H1 (cell line): ENCODE measurements at regions not wholly inside any gene's neighbourhood (a gene's known extent, or its start where the extent isn't known, plus 50 kb on each side); places are given as distances from the start of the nearest gene placed in this dataset.

Experiments used
- CTCF ChIA-PET: fragments of 300-600 bp; sonication (Branson Sonifier 250); formaldehyde crosslinking; loops from one replicate; lab custom pipeline; 2021; ENCODE audit not compliant: partially characterized antibody; lab: Charles Lee
- POLR2A ChIA-PET: fragments of 300-600 bp; sonication (Branson Sonifier 250); formaldehyde crosslinking; loops from one replicate; lab custom pipeline; 2021; ENCODE audit warnings: inconsistent platforms; ENCODE audit not compliant: partially characterized antibody; lab: Charles Lee
- DNase-seq, 2 experiments: peaks; one replicate each; pipeline versions ENCODE4 v3.0.0 to v3.0.0-alpha.2; 2010 to 2022; ENCODE audit warnings: low spot score in 2 of 2, low read depth in 1 of 2, mixed read lengths in 1 of 2
- FAIRE-seq: peaks from 2 replicates; lab custom pipeline; 2011; peaks lifted over from hg19 to GRCh38; lab: Jason Lieb, UNC
- H2AFZ ChIP-seq: 2 replicates; pipeline ENCODE4 v1.8.1; 2012; ENCODE audit warnings: low read length, inconsistent platforms
- H2AK5ac ChIP-seq: 2 replicates; pipeline ENCODE4 v1.6.1; 2013; ENCODE audit warnings: low read depth, low read length
- H2BK120ac ChIP-seq: replicated peaks from 2 replicates; pipeline ENCODE3; 2013; ENCODE audit warnings: low read depth, low read length, inconsistent platforms
- H2BK12ac ChIP-seq: 2 replicates; pipeline ENCODE4 v1.6.1; 2013; ENCODE audit warnings: low read depth, low read length
- H2BK15ac ChIP-seq: 2 replicates; pipeline ENCODE4 v1.6.1; 2013; ENCODE audit warnings: low read length
- H2BK20ac ChIP-seq: 2 replicates; pipeline ENCODE4 v1.6.1; 2013; ENCODE audit warnings: low read length
- H2BK5ac ChIP-seq: 2 replicates; pipeline ENCODE4 v1.6.1; 2013; ENCODE audit warnings: low read depth, low read length
- H3K14ac ChIP-seq: 2 replicates; pipeline ENCODE4 v1.6.1; 2013; ENCODE audit warnings: inconsistent platforms; ENCODE audit not compliant: insufficient read length
- H3K18ac ChIP-seq: 2 replicates; pipeline ENCODE4 v1.6.1; 2013; ENCODE audit warnings: low read length; ENCODE audit errors: extremely low read depth
- H3K23ac ChIP-seq: 2 replicates; pipeline ENCODE4 v1.6.1; 2013; ENCODE audit warnings: inconsistent platforms; ENCODE audit not compliant: insufficient read length
- H3K23me2 ChIP-seq: 2 replicates; pipeline ENCODE4 v1.6.1; 2013; ENCODE audit warnings: low read depth, low read length
- H3K27ac ChIP-seq: 2 replicates; pipeline ENCODE4 v1.6.1; 2011; ENCODE audit warnings: low read depth, low read length, inconsistent platforms
- H3K27me3 ChIP-seq, 4 experiments: replicated peaks in 1 of 4; 1 replicate in 1 of 4; 2 replicates in 3 of 4; pipeline versions ENCODE4 v1.6.1 to v1.8.1; 2011 to 2013; ENCODE audit warnings: low read length in 3 of 4, mild to moderate bottlenecking in 3 of 4, inconsistent platforms in 2 of 4, mixed read lengths in 2 of 4, moderate library complexity in 1 of 4; ENCODE audit not compliant: control insufficient read depth in 3 of 4, insufficient read depth in 3 of 4; ENCODE audit errors: extremely low read depth in 1 of 4
- H3K36me3 ChIP-seq, 4 experiments: 2 replicates each; pipeline versions ENCODE4 v1.6.1 to v1.8.1; 2011 to 2013; ENCODE audit warnings: mild to moderate bottlenecking in 4 of 4, low read length in 3 of 4, moderate library complexity in 2 of 4, control low read depth in 1 of 4, inconsistent platforms in 1 of 4; ENCODE audit not compliant: insufficient read depth in 4 of 4, control insufficient read depth in 2 of 4
- H3K4ac ChIP-seq: replicated peaks from 2 replicates; pipeline ENCODE3; 2013; ENCODE audit warnings: low read length, low read depth, mixed read lengths, inconsistent platforms; ENCODE audit not compliant: insufficient read length
- H3K4me1 ChIP-seq, 4 experiments: replicated peaks in 1 of 4; 1 replicate in 1 of 4; 2 replicates in 3 of 4; pipeline versions ENCODE4 v1.6.1 to v1.8.1; 2011 to 2013; ENCODE audit warnings: low read length in 3 of 4, inconsistent platforms in 2 of 4, mixed read lengths in 1 of 4; ENCODE audit not compliant: insufficient read depth in 4 of 4, control insufficient read depth in 3 of 4
- H3K4me2 ChIP-seq, 2 experiments: 2 replicates each; pipeline versions ENCODE4 v1.6.1 to v1.8.1; 2011 to 2013; ENCODE audit warnings: low read depth in 2 of 2, low read length in 2 of 2, control low read depth in 1 of 2, inconsistent platforms in 1 of 2, mild to moderate bottlenecking in 1 of 2; ENCODE audit not compliant: insufficient read depth in 1 of 2
- H3K4me3 ChIP-seq, 4 experiments: fragments of 200-600, 300-600 bp in 1 of 4; sonication (generic), shearing (Covaris generic), sonication (Bioruptor Twin) in 1 of 4; 2 replicates each; pipeline versions ENCODE4 v1.5.1 to v1.8.1; 2011 to 2016; ENCODE audit warnings: low read length in 4 of 4, low read depth in 3 of 4, control low read depth in 2 of 4, inconsistent platforms in 2 of 4, mild to moderate bottlenecking in 2 of 4, mixed read lengths in 1 of 4, moderate library complexity in 1 of 4; ENCODE audit not compliant: insufficient read depth in 2 of 4; ENCODE audit errors: extremely low read depth in 1 of 4
- H3K56ac ChIP-seq: replicated peaks from 2 replicates; pipeline ENCODE3; 2013; ENCODE audit warnings: low read depth, mild to moderate bottlenecking, mixed read lengths, low read length, inconsistent platforms; ENCODE audit not compliant: insufficient read length
- H3K79me1 ChIP-seq: 2 replicates; pipeline ENCODE4 v1.6.1; 2013; ENCODE audit warnings: low read depth, low read length, control low read depth
- H3K79me2 ChIP-seq, 2 experiments: 2 replicates each; pipeline versions ENCODE4 v1.6.1 to v1.8.1; 2012 to 2013; ENCODE audit warnings: low read length in 2 of 2, mild to moderate bottlenecking in 2 of 2, inconsistent platforms in 1 of 2; ENCODE audit not compliant: insufficient read depth in 2 of 2, control insufficient read depth in 1 of 2
- H3K9ac ChIP-seq, 4 experiments: replicated peaks in 1 of 4; 1 replicate in 1 of 4; 2 replicates in 3 of 4; pipeline versions ENCODE4 v1.6.1 to v1.8.1; 2011 to 2013; ENCODE audit warnings: low read depth in 3 of 4, low read length in 3 of 4, control low read depth in 2 of 4, mild to moderate bottlenecking in 2 of 4, moderate library complexity in 2 of 4, inconsistent platforms in 1 of 4; ENCODE audit errors: extremely low read depth in 1 of 4
- H3K9me3 ChIP-seq, 2 experiments: 2 replicates each; pipeline versions ENCODE4 v1.6.1 to v1.8.1; 2012 to 2013; ENCODE audit warnings: mild to moderate bottlenecking in 2 of 2, moderate library complexity in 2 of 2, control low read depth in 1 of 2, inconsistent platforms in 1 of 2, low read depth in 1 of 2, low read length in 1 of 2, mixed read lengths in 1 of 2; ENCODE audit not compliant: insufficient read depth in 2 of 2
- H4K20me1 ChIP-seq, 2 experiments: replicated peaks in 1 of 2; 2 replicates each; pipeline versions ENCODE3 to v1.8.1; 2011 to 2013; ENCODE audit warnings: inconsistent platforms in 2 of 2, low read length in 2 of 2, mild to moderate bottlenecking in 1 of 2; ENCODE audit not compliant: insufficient read depth in 2 of 2, control insufficient read depth in 1 of 2
- H4K5ac ChIP-seq: 2 replicates; pipeline ENCODE4 v1.6.1; 2013; ENCODE audit warnings: low read length, low read depth, mixed read lengths, inconsistent platforms; ENCODE audit not compliant: insufficient read length
- H4K8ac ChIP-seq: 2 replicates; pipeline ENCODE4 v1.8.0; 2013; ENCODE audit warnings: mild to moderate bottlenecking, moderate library complexity, low read length, inconsistent platforms; ENCODE audit not compliant: insufficient read depth; ENCODE audit errors: extremely low read depth
- H4K91ac ChIP-seq: replicated peaks from 2 replicates; pipeline ENCODE3; 2013; ENCODE audit warnings: low read length, mixed read lengths, inconsistent platforms; ENCODE audit not compliant: insufficient read length
- ASH2L ChIP-seq: fragments of 200-600, 300-600 bp; sonication (generic); IDR thresholded peaks from one replicate; pipeline ENCODE4 v1.7.1; 2017; ENCODE audit warnings: low read length
- BRCA1 ChIP-seq: IDR thresholded peaks from 2 replicates; pipeline ENCODE4 v1.6.1; 2012; ENCODE audit warnings: low read depth, low read length, improper control_type of control experiment
- CBX5 ChIP-seq: fragments of 300-800, 300-1000 bp; sonication (generic); IDR thresholded peaks from 2 replicates; pipeline ENCODE4 v1.7.1; 2016; ENCODE audit warnings: antibody characterized with exemption, low read length, low read depth
- GABPA ChIP-seq: IDR thresholded peaks from 2 replicates; pipeline ENCODE4 v1.6.1; 2011; ENCODE audit warnings: mild to moderate bottlenecking, low read length, moderate library complexity, borderline replicate concordance; ENCODE audit not compliant: insufficient read depth
- MAX ChIP-seq: IDR thresholded peaks from 2 replicates; pipeline ENCODE4 v1.6.1; 2012; ENCODE audit warnings: inconsistent platforms
- NANOG ChIP-seq: IDR thresholded peaks from 2 replicates; pipeline ENCODE4 v1.6.1; 2011; ENCODE audit warnings: low read length, low read depth, mild to moderate bottlenecking, inconsistent platforms; ENCODE audit not compliant: insufficient read depth, poor library complexity, severe bottlenecking
- SIRT6 ChIP-seq: IDR thresholded peaks from one replicate; pipeline ENCODE4 v1.7.1; 2012; ENCODE audit warnings: low read length, inconsistent platforms
- SIX5 ChIP-seq: IDR thresholded peaks from 2 replicates; pipeline ENCODE4 v1.6.1; 2011; ENCODE audit warnings: mild to moderate bottlenecking, low read depth, low read length
- TAF1 ChIP-seq: IDR thresholded peaks from 2 replicates; pipeline ENCODE4 v1.6.1; 2011; ENCODE audit warnings: mild to moderate bottlenecking, low read depth, low read length
- YY1 ChIP-seq: IDR thresholded peaks from 2 replicates; pipeline ENCODE4 v1.6.1; 2011; ENCODE audit warnings: low read depth, mild to moderate bottlenecking, low read length
- WGBS, 2 experiments: shearing (Covaris generic) in 1 of 2; methylation state at CpG; one replicate each; pipeline versions ENCODE4 v1.1.6 to v1.1.7; 2013 to 2015; ENCODE audit warnings: low lambda C conversion rate in 2 of 2, mixed read lengths in 2 of 2, inconsistent platforms in 1 of 2, low coverage in 1 of 2, missing lambda C conversion rate in 1 of 2; ENCODE audit not compliant: insufficient replicate concordance in 2 of 2, insufficient coverage in 1 of 2, insufficient read length in 1 of 2; ENCODE audit errors: extremely low coverage in 1 of 2, missing lambda C conversion rate in 1 of 2; 5-methylcytosine and 5-hydroxymethylcytosine counted together

- H3K4me3 ChIP-seq: no peak overlapping the region
These were observed 383.4 kb downstream of the VRK1 start for GRCh38 chr14:97180304-97181200.

More at GRCh38 chr14:97180304-97181200, 383.4 kb downstream of the VRK1 start:
- H2AK5ac ChIP-seq: peak overlapping the region; percentile 68; the same call in 1 of the 2 replicates
- no peaks in the 10 kb centered on the region for H3K4me1 ChIP-seq
- no peaks in the 10 kb centered on the region for H4K20me1 ChIP-seq
- H3K18ac ChIP-seq: no peak overlapping the region
- no peak overlapping the region for H3K27ac ChIP-seq
- H2BK120ac ChIP-seq: no peak overlapping the region
- H3K79me2 ChIP-seq: no peaks in the 10 kb centered on the region; a peak in 1 of 4 replicates
- FAIRE-seq (no peak), DNase-seq (no peak)
- H2BK20ac ChIP-seq: no peak overlapping the region
- H4K5ac ChIP-seq: no peak overlapping the region
- no peak overlapping the region for H4K8ac ChIP-seq
- 0 out of 2 replicates have a peak overlapping the region, but pooled peaks have one; percentile 46 for H2BK15ac ChIP-seq
- H3K4me2 ChIP-seq: no peak overlapping the region
- no peak overlapping the region for H3K56ac ChIP-seq
- H3K9me3 ChIP-seq: peaks cover 3% of the 10 kb centered on the region in 2 experiments; a peak in 1 of 4 replicates
- no peaks in the 10 kb centered on the region for H3K79me1 ChIP-seq
- H4K91ac ChIP-seq: no peak overlapping the region
- H2BK12ac ChIP-seq: no peak overlapping the region
- POLR2A ChIA-PET: no interaction called here
- WGBS, 2 experiments: 91% methylated on average over 27 of the region's 32 CpGs; no CpG with 5 or more reads in 1 of the 2 experiments
- H2AFZ ChIP-seq: no peak overlapping the region
- no peak overlapping the region for H3K14ac ChIP-seq
- no peaks in the 10 kb centered on the region for H3K27me3 ChIP-seq
- peaks cover 4% of the 10 kb centered on the region; the same call in 1 of the 2 replicates for H3K23me2 ChIP-seq
- CTCF ChIA-PET: interaction anchor here (0.6 to 1.7 kb wide), 3 partner anchors 70 to 1150 kb away, joined by 3 to 4 read pairs (median 3); no protein-coding TSS in a partner anchor
- no peak overlapping the region for H2BK5ac ChIP-seq
- H3K4ac ChIP-seq: peak overlapping the region; percentile 63
- H3K23ac ChIP-seq: no peak overlapping the region
- H3K9ac ChIP-seq: no peak overlapping the region
- H3K36me3 ChIP-seq: no peaks in the 10 kb centered on the region; a peak in 1 of 8 replicates
- TF ChIP-seq BRCA1 (no peak), GABPA (no peak), CBX5 (no peak), ASH2L (no peak), YY1 (no peak), MAX (no peak), NANOG (no peak), TAF1 (no peak), SIX5 (no peak), SIRT6 (no peak)
